DMS153 treated with DMSO at 0.1 percent for 48 hours (cell line): ENCODE measurements at regions not wholly inside any gene's neighbourhood (a gene's known extent, or its start where the extent isn't known, plus 50 kb on each side); places are given as distances from the start of the nearest gene placed in this dataset.
A peak's percentile ranks its signal among the peaks of the same experiment; 100 is the strongest.

Experiments
- DNase-seq: peaks from one replicate; lab custom pipeline; 2025; ENCODE audit not compliant: unreplicated experiment; lab: John Stamatoyannopoulos, UW

GRCh38 chr12:115712676-115713075 lies 564.8 kb downstream of the MED13L start:
- DNase-seq = no peak

- no peak for DNase-seq
Measured at GRCh38 chr12:115710104-115710564, 567.4 kb downstream of the MED13L start.

GRCh38 chr12:115709540-115710011 lies 567.9 kb downstream of the MED13L start:
- DNase-seq = peak; percentile 75

GRCh38 chr12:115708801-115709200 lies 568.7 kb downstream of the MED13L start:
- no peak for DNase-seq

- DNase-seq = no peak
Measured at GRCh38 chr12:115700896-115701465, 576.5 kb downstream of the MED13L start.

GRCh38 chr12:115700081-115700480 lies 577.4 kb downstream of the MED13L start:
- no peak for DNase-seq

- DNase-seq = no peak
Measured at GRCh38 chr12:115698257-115698656, 579.2 kb downstream of the MED13L start.

GRCh38 chr12:115697340-115697739 lies 580.2 kb downstream of the MED13L start:
- DNase-seq = peak; percentile 86

GRCh38 chr12:115694564-115694963 lies 582.9 kb downstream of the MED13L start:
- DNase-seq = no peak

GRCh38 chr12:115693970-115694369 lies 583.5 kb downstream of the MED13L start:
- no peak for DNase-seq

GRCh38 chr12:115691123-115691522 lies 586.4 kb downstream of the MED13L start:
- DNase-seq = no peak

GRCh38 chr12:115687094-115687493 lies 590.4 kb downstream of the MED13L start:
- DNase-seq = no peak

GRCh38 chr12:115683240-115683780 lies 594.2 kb downstream of the MED13L start:
- no peak for DNase-seq

- DNase-seq = no peak
Measured at GRCh38 chr12:115680967-115681366, 596.5 kb downstream of the MED13L start.

- DNase-seq = no peak
Measured at GRCh38 chr12:115672506-115673080, 604.9 kb downstream of the MED13L start.

- DNase-seq = no peak
Measured at GRCh38 chr12:115672086-115672485, 605.4 kb downstream of the MED13L start.

- DNase-seq = no peak
Measured at GRCh38 chr12:115670869-115671268, 606.6 kb downstream of the MED13L start.

GRCh38 chr12:115667116-115667515 lies 610.4 kb downstream of the MED13L start:
- DNase-seq = no peak

GRCh38 chr12:115666168-115666567 lies 611.3 kb downstream of the MED13L start:
- DNase-seq = no peak

GRCh38 chr12:115661112-115661511 lies 616.4 kb downstream of the MED13L start:
- DNase-seq = no peak

- no peak for DNase-seq
Measured at GRCh38 chr12:115660211-115660805, 617.2 kb downstream of the MED13L start.

- no peak for DNase-seq
Measured at GRCh38 chr12:115659422-115659821, 618.1 kb downstream of the MED13L start.
